Stimulated activated CD4-positive, alpha-beta T cell treated with anti-CD3 and anti-CD28 coated beads, Interleukin-1b, Interleukin-23, amount 100 ng/mL, for 48 hours (primary cell): ENCODE measurements at regions not wholly inside any gene's neighbourhood (a gene's known extent, or its start where the extent isn't known, plus 50 kb on each side); places are given as distances from the start of the nearest gene placed in this dataset.

Experiments
- DNase-seq: peaks from one replicate; pipeline ENCODE4 v3.0.0-alpha.2; 2020

- no peak for DNase-seq
Measured at GRCh38 chr4:148522995-148523394, 80.8 kb upstream of the NR3C2 start.

GRCh38 chr4:148515248-148515647 is 73.0 kb upstream of the NR3C2 start:
- DNase-seq: no peak

- no peak for DNase-seq
Measured at GRCh38 chr4:148514581-148514980, 72.4 kb upstream of the NR3C2 start.

GRCh38 chr4:148514041-148514440 is 71.8 kb upstream of the NR3C2 start:
- no peak for DNase-seq

- DNase-seq: no peak
Measured at GRCh38 chr4:148510211-148510610, 68.0 kb upstream of the NR3C2 start.

- no peak for DNase-seq
Measured at GRCh38 chr4:148503681-148504080, 61.5 kb upstream of the NR3C2 start.

- no peak for DNase-seq
Measured at GRCh38 chr4:148497258-148497657, 55.0 kb upstream of the NR3C2 start.

GRCh38 chr4:148495463-148495862 is 53.2 kb upstream of the NR3C2 start:
- DNase-seq: no peak
